A549 (cell line): ENCODE measurements at regions not wholly inside any gene's neighbourhood (a gene's known extent, or its start where the extent isn't known, plus 50 kb on each side); places are given as distances from the start of the nearest gene placed in this dataset.

Experiments
- ATAC-seq, 2 experiments: fragments of 200-7000 bp in 1 of 2; fragments of >200 bp in 1 of 2; cut with Nextera tagmentation in 1 of 2; cut with Tn5 transposase in 1 of 2; 3 replicates each; pipeline versions ENCODE4 v1.8.0 to v1.9.1; 2018 to 2020; ENCODE audit warnings: mild to moderate bottlenecking in 1 of 2, moderate library complexity in 1 of 2
- CTCF ChIA-PET: fragments of 300-600 bp; sonication (Branson Sonifier 250); formaldehyde crosslinking; extraction: SDS; loops from one replicate; lab custom pipeline; 2021; ENCODE audit warnings: antibody characterized with exemption, inconsistent platforms; lab: Yijun Ruan, JAX
- POLR2A ChIA-PET: fragments of 350-600 bp; formaldehyde crosslinking; extraction: SDS; loops from one replicate; lab custom pipeline; 2021; ENCODE audit warnings: antibody characterized with exemption, inconsistent platforms; lab: Yijun Ruan, JAX
- DNase-seq, 2 experiments: peaks; one replicate each; pipeline versions ENCODE4 v3.0.0 to v3.0.0-alpha.2; 2011 to 2016; ENCODE audit warnings: low read depth in 1 of 2, low spot score in 1 of 2
- FAIRE-seq: peaks from 2 replicates; lab custom pipeline; 2011; peaks lifted over from hg19 to GRCh38; lab: Jason Lieb, UNC
- H3K27ac ChIP-seq, 2 experiments: fragments of >200 bp; sonication (Bioruptor Twin); formaldehyde crosslinking; 3 replicates each; pipeline ENCODE4 v1.5.1; 2016 to 2017
- H3K4me1 ChIP-seq: fragments of >200 bp; sonication (Bioruptor Twin); formaldehyde crosslinking; 3 replicates; pipeline ENCODE4 v1.6.1; 2016
- H3K4me2 ChIP-seq: fragments of >200 bp; sonication (Bioruptor Twin); formaldehyde crosslinking; 3 replicates; pipeline ENCODE4 v1.6.1; 2016
- H3K4me3 ChIP-seq: fragments of >200 bp; sonication (Bioruptor Twin); formaldehyde crosslinking; 3 replicates; pipeline ENCODE4 v1.5.1; 2016
- H3K9me3 ChIP-seq: fragments of >200 bp; sonication (Bioruptor Twin); formaldehyde crosslinking; 3 replicates; pipeline ENCODE4 v1.6.1; 2016
- BCL3 ChIP-seq: fragments of >200 bp; sonication (Bioruptor Twin); formaldehyde crosslinking; IDR thresholded peaks from 3 replicates; pipeline ENCODE4 v1.6.1; 2016
- BHLHE40 ChIP-seq: IDR thresholded peaks from 2 replicates; pipeline ENCODE4 v1.6.1; 2012; ENCODE audit warnings: low read depth, low read length, inconsistent platforms
- CHD4 ChIP-seq: fragments of 200-600 bp; sonication (generic); IDR thresholded peaks from 2 replicates; pipeline ENCODE4 v1.6.1; 2016; ENCODE audit warnings: antibody characterized with exemption, mild to moderate bottlenecking, borderline replicate concordance
- EHF ChIP-seq: fragments of 250-450 bp; sonication (Bioruptor Pico); IDR thresholded peaks from 2 replicates; pipeline ENCODE4 v1.5.0; 2020; ENCODE audit warnings: mild to moderate bottlenecking
- EHMT2 ChIP-seq: fragments of 200-600 bp; sonication (generic); IDR thresholded peaks from 2 replicates; pipeline ENCODE4 v1.6.1; 2016; ENCODE audit warnings: antibody characterized with exemption, low read depth, mild to moderate bottlenecking, moderate library complexity
- EP300 ChIP-seq, 2 experiments: fragments of >200 bp; sonication (Bioruptor Twin); formaldehyde crosslinking; IDR thresholded peaks; 2 replicates in 1 of 2; 3 replicates in 1 of 2; pipeline ENCODE4 v1.6.1; 2016 to 2017
- ESRRA ChIP-seq: fragments of 150-350 bp; IDR thresholded peaks from 2 replicates; pipeline ENCODE4 v1.6.1; 2014; ENCODE audit warnings: mild to moderate bottlenecking, low read length, borderline replicate concordance
- FOSB ChIP-seq: fragments of 250-450 bp; sonication (Bioruptor Pico); IDR thresholded peaks from 2 replicates; pipeline ENCODE4 v1.5.0; 2020; ENCODE audit warnings: mild to moderate bottlenecking, moderate library complexity
- FOSL2 ChIP-seq, 2 experiments: fragments of 450-650 bp in 1 of 2; fragments of >200 bp in 1 of 2; sonication (Bioruptor Twin) in 1 of 2; formaldehyde crosslinking; IDR thresholded peaks; 2 replicates each; pipeline versions ENCODE4 v1.5.0 to v1.6.1; 2016 to 2020; ENCODE audit warnings: mild to moderate bottlenecking in 1 of 2, moderate library complexity in 1 of 2
- HEYL ChIP-seq: fragments of 250-450 bp; sonication (Bioruptor Pico); IDR thresholded peaks from 2 replicates; pipeline ENCODE4 v1.8.0; 2021; ENCODE audit warnings: mild to moderate bottlenecking, moderate library complexity
- HOXB13 ChIP-seq: fragments of 250-450 bp; sonication (Bioruptor Pico); IDR thresholded peaks from 2 replicates; pipeline ENCODE4 v1.5.0; 2020; ENCODE audit warnings: low read depth, mild to moderate bottlenecking, moderate library complexity
- HOXB5 ChIP-seq: fragments of 250-450 bp; sonication (Bioruptor Pico); IDR thresholded peaks from 2 replicates; pipeline ENCODE4 v1.5.0; 2020; ENCODE audit warnings: mild to moderate bottlenecking, moderate library complexity
- JUN ChIP-seq, 2 experiments: fragments of >200 bp; sonication (Bioruptor Twin); formaldehyde crosslinking; IDR thresholded peaks; 2 replicates in 1 of 2; 3 replicates in 1 of 2; pipeline ENCODE4 v1.6.1; 2016 to 2017
- JUNB ChIP-seq: fragments of >200 bp; sonication (Bioruptor Twin); formaldehyde crosslinking; IDR thresholded peaks from 2 replicates; pipeline ENCODE4 v1.6.1; 2016
- KDM1A ChIP-seq: fragments of 200-600 bp; sonication (generic); IDR thresholded peaks from 2 replicates; pipeline ENCODE4 v1.6.1; 2016; ENCODE audit warnings: low read depth, mild to moderate bottlenecking
- KDM5A ChIP-seq: fragments of 200-600 bp; sonication (generic); IDR thresholded peaks from 2 replicates; pipeline ENCODE4 v1.6.1; 2016; ENCODE audit warnings: antibody characterized with exemption, mild to moderate bottlenecking
- MAFK ChIP-seq: fragments of 450-650 bp; IDR thresholded peaks from 2 replicates; pipeline ENCODE4 v1.6.1; 2014; ENCODE audit not compliant: partially characterized antibody
- MAX ChIP-seq: IDR thresholded peaks from 2 replicates; pipeline ENCODE4 v1.6.1; 2012
- MYC ChIP-seq: IDR thresholded peaks from 2 replicates; pipeline ENCODE4 v1.6.1; 2012; ENCODE audit warnings: mild to moderate bottlenecking, inconsistent platforms, low read length, improper control_type of control experiment, borderline replicate concordance
- NFE2L2 ChIP-seq: fragments of 150-350 bp; conservative IDR thresholded peaks from 2 replicates; pipeline ENCODE4 v1.6.1; 2014; ENCODE audit warnings: low read length
- PHF8 ChIP-seq: fragments of 200-600 bp; sonication (generic); IDR thresholded peaks from 2 replicates; pipeline ENCODE4 v1.6.1; 2016; ENCODE audit warnings: low read depth, mild to moderate bottlenecking, antibody characterized with exemption, moderate library complexity, borderline replicate concordance
- POLR2A ChIP-seq: IDR thresholded peaks from 2 replicates; pipeline ENCODE4 v1.6.1; 2012; ENCODE audit warnings: mild to moderate bottlenecking, low read length
- POLR2AphosphoS2 ChIP-seq: conservative IDR thresholded peaks from 2 replicates; pipeline ENCODE4 v1.6.1; 2012; ENCODE audit warnings: low read length, improper control_type of control experiment, inconsistent platforms
- RARB ChIP-seq: fragments of 250-450 bp; sonication (Bioruptor Pico); IDR thresholded peaks from 2 replicates; pipeline ENCODE4 v1.8.0; 2021; ENCODE audit warnings: mild to moderate bottlenecking, moderate library complexity
- RFX5 ChIP-seq: fragments of 450-650 bp; IDR thresholded peaks from 2 replicates; pipeline ENCODE4 v1.7.1; 2014; ENCODE audit warnings: antibody characterized with exemption, mild to moderate bottlenecking, moderate library complexity
- SMC3 ChIP-seq: fragments of >200 bp; sonication (Bioruptor Twin); formaldehyde crosslinking; IDR thresholded peaks from 3 replicates; pipeline ENCODE4 v1.6.1; 2018; ENCODE audit warnings: inconsistent platforms
- SREBF2 ChIP-seq: fragments of 450-650 bp; IDR thresholded peaks from 2 replicates; pipeline ENCODE4 v1.6.1; 2014; ENCODE audit warnings: mild to moderate bottlenecking, moderate library complexity
- ZFP36 ChIP-seq: fragments of 450-650 bp; IDR thresholded peaks from 2 replicates; pipeline ENCODE4 v1.6.1; 2014; ENCODE audit warnings: borderline replicate concordance; ENCODE audit not compliant: partially characterized antibody
- WGBS: methylation state at CpG from one replicate; pipeline ENCODE4 v1.1.6; 2017; ENCODE audit errors: missing lambda C conversion rate; 5-methylcytosine and 5-hydroxymethylcytosine counted together
- TF ChIP-seq, protein P1 (sequence below): fragments of 200-600 bp; sonication (generic); IDR thresholded peaks from 2 replicates; pipeline ENCODE4 v1.6.1; 2016; ENCODE audit warnings: antibody characterized with exemption, mild to moderate bottlenecking, moderate library complexity
- TF ChIP-seq, protein P2 (sequence below): fragments of 250-450 bp; sonication (Bioruptor Pico); IDR thresholded peaks from 2 replicates; pipeline ENCODE4 v1.5.0; 2021; ENCODE audit warnings: mild to moderate bottlenecking, moderate library complexity, borderline replicate concordance

GRCh38 chr7:68699090-68699711 is 899.1 kb upstream of the AUTS2 start (continued):
- TF ChIP-seq POLR2AphosphoS2 (no peak), MYC (no peak)
- TF ChIP-seq, all 56 proteins: peak for 13

DNA sequence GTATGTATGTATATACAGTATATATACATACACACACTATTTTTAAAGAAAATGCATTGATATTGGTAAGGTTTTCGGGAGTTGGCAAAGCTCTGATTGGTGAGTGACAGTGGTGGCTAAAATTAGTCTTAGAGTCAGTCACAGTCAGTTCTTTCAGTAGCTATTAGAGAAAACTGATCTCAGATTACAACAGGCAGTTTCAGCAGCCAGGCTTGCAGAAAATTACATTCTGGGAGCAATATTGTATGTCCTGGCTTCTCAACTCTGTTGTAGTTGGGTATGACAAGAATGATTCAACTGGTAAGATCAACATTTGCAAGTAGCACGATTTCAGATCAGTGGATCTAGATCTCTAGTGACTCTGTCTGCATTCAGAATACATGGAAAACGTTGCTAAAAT is 897.9 kb upstream of the AUTS2 start:
- H3K4me3 ChIP-seq = no peak overlapping the region
- peaks cover 34% of the 10 kb centered on the region for H3K4me1 ChIP-seq
- peaks cover 24% of the 10 kb centered on the region for H3K9me3 ChIP-seq
- DNase-seq (no peak), ATAC-seq (no peak), FAIRE-seq (peak; percentile 79)
- POLR2A ChIA-PET = no interaction called here
- 61% methylated on average over 3 of the region's 3 CpGs for WGBS
- TF ChIP-seq, protein P1, sequence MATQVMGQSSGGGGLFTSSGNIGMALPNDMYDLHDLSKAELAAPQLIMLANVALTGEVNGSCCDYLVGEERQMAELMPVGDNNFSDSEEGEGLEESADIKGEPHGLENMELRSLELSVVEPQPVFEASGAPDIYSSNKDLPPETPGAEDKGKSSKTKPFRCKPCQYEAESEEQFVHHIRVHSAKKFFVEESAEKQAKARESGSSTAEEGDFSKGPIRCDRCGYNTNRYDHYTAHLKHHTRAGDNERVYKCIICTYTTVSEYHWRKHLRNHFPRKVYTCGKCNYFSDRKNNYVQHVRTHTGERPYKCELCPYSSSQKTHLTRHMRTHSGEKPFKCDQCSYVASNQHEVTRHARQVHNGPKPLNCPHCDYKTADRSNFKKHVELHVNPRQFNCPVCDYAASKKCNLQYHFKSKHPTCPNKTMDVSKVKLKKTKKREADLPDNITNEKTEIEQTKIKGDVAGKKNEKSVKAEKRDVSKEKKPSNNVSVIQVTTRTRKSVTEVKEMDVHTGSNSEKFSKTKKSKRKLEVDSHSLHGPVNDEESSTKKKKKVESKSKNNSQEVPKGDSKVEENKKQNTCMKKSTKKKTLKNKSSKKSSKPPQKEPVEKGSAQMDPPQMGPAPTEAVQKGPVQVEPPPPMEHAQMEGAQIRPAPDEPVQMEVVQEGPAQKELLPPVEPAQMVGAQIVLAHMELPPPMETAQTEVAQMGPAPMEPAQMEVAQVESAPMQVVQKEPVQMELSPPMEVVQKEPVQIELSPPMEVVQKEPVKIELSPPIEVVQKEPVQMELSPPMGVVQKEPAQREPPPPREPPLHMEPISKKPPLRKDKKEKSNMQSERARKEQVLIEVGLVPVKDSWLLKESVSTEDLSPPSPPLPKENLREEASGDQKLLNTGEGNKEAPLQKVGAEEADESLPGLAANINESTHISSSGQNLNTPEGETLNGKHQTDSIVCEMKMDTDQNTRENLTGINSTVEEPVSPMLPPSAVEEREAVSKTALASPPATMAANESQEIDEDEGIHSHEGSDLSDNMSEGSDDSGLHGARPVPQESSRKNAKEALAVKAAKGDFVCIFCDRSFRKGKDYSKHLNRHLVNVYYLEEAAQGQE = no peak
- TF ChIP-seq RFX5 (no peak), BHLHE40 (no peak), SMC3 (no peak), ESRRA (no peak), BCL3 (no peak), NFE2L2 (no peak), RARB (no peak), CHD4 (no peak), EHMT2 (no peak), POLR2A (no peak), EHF (CRISPR knock-in tag) (no peak), MAX (no peak), KDM5A (no peak), KDM1A (no peak)
- TF ChIP-seq, all 56 proteins: peak for 0
- CTCF ChIA-PET = interaction anchor here (0.9 kb wide), 1 partner anchor 10 kb away, joined by 3 read pairs; no protein-coding TSS in a partner anchor
- peak overlapping the region; percentile 85 to 98 for H3K27ac ChIP-seq
- H3K4me2 ChIP-seq = no peak overlapping the region; the same call in 2 of the 3 replicates

GRCh38 chr7:68706291-68706690 is 892.0 kb upstream of the AUTS2 start:
- peaks cover 27% of the 10 kb centered on the region for H3K4me1 ChIP-seq
- peaks cover 11% of the 10 kb centered on the region; the same call in 1 of the 3 replicates for H3K9me3 ChIP-seq
- ChIA-PET CTCF (interaction anchor here (0.7 to 1.5 kb wide), 2 partner anchors 9 to 168 kb away, joined by 3 read pairs; no protein-coding TSS in a partner anchor), POLR2A (no interaction called here)
- ATAC-seq (peak; percentile 96 to 97), DNase-seq (peak; percentile 81 to 98), FAIRE-seq (peak; percentile 100)
- no peak overlapping the region for H3K4me3 ChIP-seq
- peak overlapping the region; percentile 56 for H3K4me2 ChIP-seq
- under 1% methylated on average over 5 of the region's 5 CpGs for WGBS
- H3K27ac ChIP-seq = peak overlapping the region; percentile 91 to 98
- peak; percentile 92 for TF ChIP-seq JUNB
- no peak for TF ChIP-seq KDM1A
- peak; percentile 100 for TF ChIP-seq MAFK
- TF ChIP-seq SREBF2 = no peak
- peak; percentile 92 for TF ChIP-seq FOSL2 (IDR thresholded peaks at IDR 0.05)
- TF ChIP-seq FOSL2 (CRISPR knock-in tag; IDR thresholded peaks at IDR 0.05) = peak; percentile 97
- TF ChIP-seq JUN (IDR thresholded peaks at IDR 0.05) = peak; percentile 78 to 79
- 0 out of 2 replicates have a peak, but pooled peaks have one; percentile 61 for TF ChIP-seq EHF (CRISPR knock-in tag)
- TF ChIP-seq POLR2A = no peak
- TF ChIP-seq HEYL (CRISPR knock-in tag) = no peak
- 0 out of 2 replicates have a peak, but pooled peaks have one; percentile 8 for TF ChIP-seq HOXB13 (CRISPR knock-in tag)
- no peak for TF ChIP-seq FOSB (CRISPR knock-in tag)
- peak; percentile 81 for TF ChIP-seq NFE2L2
- peak; percentile 62; the same call in 1 of the 2 replicates for TF ChIP-seq HOXB5 (CRISPR knock-in tag)
- TF ChIP-seq PHF8 = no peak
- TF ChIP-seq, protein P2, sequence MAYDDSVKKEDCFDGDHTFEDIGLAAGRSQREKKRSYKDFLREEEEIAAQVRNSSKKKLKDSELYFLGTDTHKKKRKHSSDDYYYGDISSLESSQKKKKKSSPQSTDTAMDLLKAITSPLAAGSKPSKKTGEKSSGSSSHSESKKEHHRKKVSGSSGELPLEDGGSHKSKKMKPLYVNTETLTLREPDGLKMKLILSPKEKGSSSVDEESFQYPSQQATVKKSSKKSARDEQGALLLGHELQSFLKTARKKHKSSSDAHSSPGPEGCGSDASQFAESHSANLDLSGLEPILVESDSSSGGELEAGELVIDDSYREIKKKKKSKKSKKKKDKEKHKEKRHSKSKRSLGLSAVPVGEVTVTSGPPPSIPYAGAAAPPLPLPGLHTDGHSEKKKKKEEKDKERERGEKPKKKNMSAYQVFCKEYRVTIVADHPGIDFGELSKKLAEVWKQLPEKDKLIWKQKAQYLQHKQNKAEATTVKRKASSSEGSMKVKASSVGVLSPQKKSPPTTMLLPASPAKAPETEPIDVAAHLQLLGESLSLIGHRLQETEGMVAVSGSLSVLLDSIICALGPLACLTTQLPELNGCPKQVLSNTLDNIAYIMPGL = no peak
- TF ChIP-seq EP300 (IDR thresholded peaks at IDR 0.05) = peak; percentile 85 to 92; a peak in 4 of 5 replicates
- no peak for TF ChIP-seq ZFP36
